ENCODE measurements at regions not wholly inside any gene's neighbourhood (a gene's known extent, or its start where the extent isn't known, plus 50 kb on each side); places are given as distances from the start of the nearest gene placed in this dataset.

- TF ChIP-seq POLR2A (IDR thresholded peaks at IDR 0.05) (no peak), CTCF (IDR thresholded peaks at IDR 0.05) (no peak)
These were observed 381.7 kb upstream of the ARPP21 start for GRCh38 chr3:35257641-35258040.
